Superior temporal gyrus (tissue), 1 donor: ENCODE measurements at regions not wholly inside any gene's neighbourhood (a gene's known extent, or its start where the extent isn't known, plus 50 kb on each side); places are given as distances from the start of the nearest gene placed in this dataset.
"Not testable (repeated sequence)": the region's sequence is repeated elsewhere in the genome, so short reads cannot be mapped to it uniquely, and the experiment has no call there.

ENCODE experiments used
- DNase-seq: peaks from one replicate; pipeline ENCODE4 v3.0.0-alpha.2; 2016; ENCODE audit errors: extremely low spot score

DNA sequence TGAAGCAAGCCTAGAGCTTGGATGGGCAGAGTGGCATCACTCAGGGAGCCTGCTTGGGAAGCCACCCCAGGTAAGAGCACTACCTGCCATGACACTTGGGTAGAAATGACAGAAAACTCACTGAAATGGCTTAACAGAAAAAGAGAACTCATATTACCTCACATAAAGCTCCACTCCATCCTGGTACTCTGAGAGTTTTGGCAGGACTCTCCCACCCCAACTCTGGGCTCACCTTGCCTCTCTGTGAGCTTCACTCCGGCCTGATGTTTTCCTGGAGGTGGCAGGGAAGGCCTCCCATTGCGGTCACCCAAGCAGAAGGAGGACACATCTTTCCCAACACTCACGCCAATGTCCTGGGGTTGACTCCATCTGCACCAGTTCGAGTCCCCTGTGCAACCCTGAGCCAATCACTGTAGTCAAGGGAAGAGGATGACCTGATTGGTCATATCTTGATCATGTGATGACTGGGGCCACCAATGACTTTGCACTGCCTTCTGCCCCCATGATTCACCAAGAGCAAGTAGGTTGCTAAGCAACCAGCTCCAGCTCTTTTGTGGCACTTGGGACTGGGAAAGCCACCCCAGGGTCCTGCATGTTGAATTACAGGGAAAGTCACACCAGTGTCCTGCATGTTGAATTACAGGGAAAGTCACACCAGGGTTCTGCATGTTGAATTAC is 446.1 kb upstream of the SULF2 start:
- no peak for DNase-seq

- DNase-seq: no peak
Observed at GRCh38 chr20:48230216-48230615, 444.9 kb upstream of the SULF2 start.

DNA sequence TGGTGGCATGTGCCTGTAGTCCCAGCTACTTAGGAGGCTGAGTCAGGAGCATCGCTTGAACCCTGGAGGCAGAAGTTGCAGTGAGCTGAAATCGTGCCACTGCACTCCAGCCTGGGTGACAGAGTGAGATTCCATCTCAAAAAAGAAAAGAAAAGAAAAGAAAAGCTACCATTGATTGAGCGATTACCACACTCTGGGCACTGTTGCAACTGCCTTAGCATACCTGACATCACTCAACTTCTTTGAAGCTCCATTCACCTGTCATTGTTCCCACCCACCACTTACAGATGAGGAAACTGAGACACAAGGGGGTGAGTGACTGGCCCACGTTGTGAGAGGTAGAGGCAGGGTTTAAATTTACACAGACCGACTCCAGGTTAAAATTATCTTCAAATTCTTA is 442.1 kb upstream of the SULF2 start:
- no peak for DNase-seq

DNA sequence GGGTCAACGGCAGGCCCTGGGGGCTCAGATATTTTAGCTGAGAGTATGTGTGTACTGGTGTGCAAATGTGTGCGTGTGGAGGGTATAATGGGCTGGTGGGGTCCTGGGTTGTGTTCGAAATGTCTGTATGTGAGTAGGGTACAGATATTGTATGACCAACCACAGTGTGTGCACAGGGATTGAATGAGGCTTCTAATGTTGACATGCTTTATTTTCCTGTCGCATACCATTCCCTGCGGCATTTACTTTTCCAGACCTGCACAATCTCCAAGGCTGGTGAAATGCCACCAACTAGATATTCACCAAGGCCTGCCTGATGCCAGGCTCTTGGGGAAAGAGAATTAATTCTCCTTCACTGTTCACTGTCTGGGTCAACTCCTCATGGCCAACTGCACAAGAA is 441.4 kb upstream of the SULF2 start:
- no peak for DNase-seq

DNA sequence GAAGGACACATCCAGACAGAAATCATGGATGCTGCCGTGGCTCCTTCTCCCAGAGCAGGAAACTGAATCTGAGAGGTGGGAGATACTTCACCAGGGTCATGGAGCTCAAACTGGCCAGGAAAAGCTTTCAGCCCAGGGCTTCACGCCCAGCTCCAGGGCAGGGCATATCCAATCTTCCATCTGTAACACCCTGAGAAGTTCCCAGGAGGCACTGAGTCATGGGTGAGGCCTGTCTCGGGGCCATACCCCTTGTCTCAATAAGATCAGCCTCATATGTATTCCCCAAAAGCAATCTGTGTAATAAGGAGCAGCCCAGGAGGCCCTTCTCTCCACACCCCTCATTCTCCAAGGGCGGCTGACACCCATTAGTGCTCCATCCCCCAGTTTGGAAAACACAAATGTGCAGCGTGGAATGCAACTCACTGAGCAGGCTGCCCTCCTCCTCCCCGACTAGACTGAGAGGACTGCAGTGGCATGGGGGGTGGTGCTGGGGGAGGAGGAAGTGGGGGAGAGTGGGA is 439.3 kb upstream of the SULF2 start:
- DNase-seq: no peak

- no peak for DNase-seq
Observed at GRCh38 chr20:48223715-48224114, 438.4 kb upstream of the SULF2 start.

DNA sequence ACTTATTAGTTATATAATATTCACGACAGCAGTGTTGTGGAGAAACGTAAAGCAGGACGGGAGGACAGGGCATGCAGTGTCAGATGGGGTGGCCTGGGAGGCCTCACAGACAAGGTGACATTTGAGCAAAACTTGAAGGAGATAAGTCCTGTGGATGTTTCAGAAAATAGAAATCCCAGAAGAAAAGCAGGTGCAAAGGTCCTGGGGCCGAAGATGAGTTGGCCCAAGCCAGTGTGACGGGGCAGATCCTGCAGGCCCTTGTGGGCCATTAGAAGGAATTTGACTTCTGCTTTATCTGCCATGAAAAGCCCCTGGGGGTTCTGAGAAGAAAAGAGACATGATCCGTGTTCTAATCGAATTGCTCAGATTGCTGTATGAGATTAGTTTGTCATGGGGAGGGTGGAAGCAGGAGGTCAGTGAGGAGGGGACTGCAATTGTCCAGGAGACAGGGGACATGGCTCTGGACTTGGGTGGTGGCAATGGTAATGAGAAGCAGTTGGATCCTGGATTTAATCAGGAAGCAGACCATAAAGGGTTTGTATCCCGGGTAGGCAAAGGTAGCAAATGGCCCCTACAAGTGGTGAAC is 437.4 kb upstream of the SULF2 start:
- no peak for DNase-seq

DNA sequence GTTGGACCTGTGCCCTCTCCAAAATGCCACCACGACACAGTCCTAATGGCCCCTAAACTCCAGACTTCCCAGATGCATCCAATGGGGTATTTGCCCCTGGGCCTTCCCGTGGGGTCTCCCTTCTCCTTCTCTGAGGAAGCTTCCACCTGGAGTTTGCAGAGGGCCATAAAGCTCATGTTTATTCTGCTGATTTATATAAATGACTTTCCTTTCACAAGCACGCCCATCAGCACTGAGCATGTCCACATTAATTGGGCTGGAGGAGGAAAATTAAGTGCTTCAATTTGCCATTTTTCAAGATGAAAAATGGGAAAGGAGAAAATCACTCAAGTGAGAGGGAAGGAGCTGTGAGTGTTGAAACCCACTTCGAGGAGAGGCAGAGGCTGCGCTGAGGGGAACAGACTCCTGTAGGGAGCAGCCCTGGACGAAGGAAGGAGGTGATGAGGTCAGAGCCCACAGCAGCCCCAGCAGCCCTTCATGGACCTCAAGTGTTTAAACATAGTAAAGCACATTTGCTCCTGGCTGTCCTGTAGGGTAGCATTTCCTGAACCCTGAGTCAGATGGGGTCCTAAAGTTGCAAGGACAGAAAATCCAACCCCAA is 434.9 kb upstream of the SULF2 start:
- DNase-seq: no peak

- no peak for DNase-seq
Observed at GRCh38 chr20:48219306-48219705, 434.0 kb upstream of the SULF2 start.

GRCh38 chr20:48217190-48217589 is 431.9 kb upstream of the SULF2 start:
- DNase-seq: no peak

- no peak for DNase-seq
Observed at GRCh38 chr20:48215536-48215935, 430.3 kb upstream of the SULF2 start.

GRCh38 chr20:48214601-48215000 is 429.3 kb upstream of the SULF2 start:
- DNase-seq: no peak

GRCh38 chr20:48213635-48214034 is 428.4 kb upstream of the SULF2 start:
- not testable (repeated sequence) for DNase-seq

DNA sequence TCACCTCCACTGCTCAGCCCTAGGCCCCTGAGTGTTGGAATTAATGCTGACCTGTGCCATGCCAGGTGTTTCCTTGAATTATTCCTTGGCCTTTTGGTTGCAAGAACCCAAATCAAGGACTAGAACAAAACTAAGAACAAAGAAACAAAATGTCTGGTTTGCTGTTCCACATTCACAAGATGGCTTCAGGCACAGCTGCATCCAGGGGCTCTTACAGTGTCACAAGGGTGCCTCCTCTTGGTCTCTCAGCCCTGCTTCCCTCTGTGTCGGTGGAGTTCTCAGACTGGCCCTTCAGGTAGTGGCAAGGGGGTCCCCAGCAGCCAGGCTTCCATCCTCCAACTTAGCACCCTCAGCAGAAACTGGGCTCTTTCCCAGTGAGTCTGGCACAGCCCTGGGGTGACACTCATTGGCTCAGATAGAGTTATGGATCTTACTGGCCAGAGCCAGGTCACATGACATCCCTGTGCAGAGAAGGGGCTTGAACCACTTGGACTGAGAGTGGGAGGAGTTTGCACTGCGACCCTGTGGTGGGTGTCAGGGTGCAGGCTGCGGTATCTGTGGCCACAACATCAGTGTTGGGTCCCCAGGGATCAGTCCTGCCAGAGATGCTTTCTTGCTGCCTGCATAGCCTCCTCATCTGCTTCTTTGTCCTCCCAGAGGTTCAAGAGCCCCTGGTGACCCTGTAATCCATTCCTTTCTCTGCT is 427.7 kb upstream of the SULF2 start:
- DNase-seq: no peak

GRCh38 chr20:48211847-48212246 is 426.6 kb upstream of the SULF2 start:
- DNase-seq: no peak

GRCh38 chr20:48211238-48211637 is 426.0 kb upstream of the SULF2 start:
- DNase-seq: no peak

DNA sequence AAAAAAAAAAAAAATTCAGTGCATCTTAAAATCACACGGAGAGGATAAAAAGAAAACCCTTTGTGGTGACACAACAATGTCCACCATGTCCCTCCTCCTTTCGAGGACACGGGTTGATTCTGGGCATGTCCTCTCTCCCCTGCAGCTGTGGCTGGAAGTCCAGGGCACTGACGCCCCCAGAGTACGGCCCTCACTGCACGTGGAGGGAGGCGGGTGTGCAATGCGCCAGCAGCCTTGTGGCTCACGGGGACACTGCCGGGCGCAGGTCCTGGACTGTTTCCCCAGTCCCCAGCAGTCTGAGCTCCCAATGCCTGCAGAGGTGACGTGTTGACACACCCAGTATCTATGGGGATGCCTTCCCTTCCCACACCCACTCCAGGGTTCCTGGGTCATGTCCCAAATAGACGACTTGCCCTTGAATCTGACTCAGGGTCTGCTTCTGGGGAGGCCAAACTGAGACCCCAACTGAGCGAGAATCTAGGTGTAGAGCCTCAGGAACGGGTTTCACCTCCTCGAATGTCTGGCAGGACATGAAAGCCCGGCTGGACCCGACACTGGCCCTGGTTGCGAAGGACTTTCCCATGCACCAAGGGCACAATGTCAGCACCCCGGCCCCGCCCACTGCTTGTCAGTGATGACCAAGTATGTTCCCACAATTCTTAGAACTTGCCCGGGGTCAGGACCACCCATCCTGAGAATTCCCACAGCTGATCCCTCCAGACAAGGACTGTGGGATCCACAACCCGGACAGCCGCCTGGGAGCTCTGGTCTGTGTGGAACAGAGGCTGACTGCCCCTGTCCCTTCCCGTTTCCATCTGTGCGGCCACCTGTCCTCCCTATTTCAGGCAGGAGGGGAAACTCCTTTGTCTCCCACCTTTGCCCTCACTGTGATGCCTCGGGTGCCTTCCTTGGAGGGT is 425.1 kb upstream of the SULF2 start:
- no peak for DNase-seq

GRCh38 chr20:48209102-48209501 is 423.8 kb upstream of the SULF2 start:
- DNase-seq: no peak

- DNase-seq: no peak
Observed at GRCh38 chr20:48208176-48208575, 422.9 kb upstream of the SULF2 start.

DNA sequence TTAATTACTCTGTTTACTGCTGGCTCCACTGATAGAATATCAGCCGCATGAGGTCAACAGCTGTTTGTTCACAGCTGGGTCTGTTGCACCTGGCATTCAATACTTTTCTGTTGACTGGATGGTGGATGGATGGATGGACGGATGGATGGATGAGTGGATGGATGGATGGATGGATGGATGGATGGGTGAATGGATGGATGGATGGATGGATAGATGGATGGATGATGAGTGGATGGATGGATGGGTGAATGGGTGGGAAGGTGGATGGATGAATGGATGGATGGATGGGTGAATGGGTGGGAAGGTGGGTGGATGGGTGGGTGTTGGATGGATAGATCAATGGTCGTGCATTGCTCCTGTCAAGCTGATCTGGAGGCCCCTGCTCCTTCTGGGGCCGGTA is 422.2 kb upstream of the SULF2 start:
- DNase-seq: no peak

DNA sequence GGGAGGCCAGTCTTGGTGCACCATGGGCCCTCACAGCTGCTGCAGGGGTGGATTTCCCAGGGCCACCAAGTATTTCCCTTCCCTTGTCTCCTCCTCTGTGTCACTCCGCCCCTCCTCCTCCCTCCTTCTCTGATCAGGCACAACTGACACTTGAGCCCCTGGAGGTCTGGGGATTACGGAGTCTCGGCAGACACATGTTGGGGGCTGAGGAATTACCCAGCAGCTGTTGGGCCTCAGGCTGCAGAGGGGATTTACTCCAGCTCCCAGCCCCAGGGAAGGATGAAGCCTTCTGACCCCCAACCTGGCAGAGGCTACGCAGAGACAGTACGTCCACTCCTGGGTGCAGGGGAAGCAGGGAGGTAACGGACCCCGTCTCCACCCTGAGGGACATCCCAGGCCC is 420.5 kb upstream of the SULF2 start:
- no peak for DNase-seq
